ENCODE measurements at regions not wholly inside any gene's neighbourhood (a gene's known extent, or its start where the extent isn't known, plus 50 kb on each side); places are given as distances from the start of the nearest gene placed in this dataset.
A peak's percentile ranks its signal among the peaks of the same experiment; 100 is the strongest.
"Not testable (repeated sequence)": the region's sequence is repeated elsewhere in the genome, so short reads cannot be mapped to it uniquely, and the experiment has no call there.

GRCh38 chr2:225231900-225232299, 167.6 kb upstream of the NYAP2 start:
- Mint-ChIP-seq H3K4me1 (ENCODE audit: low read depth) (no peaks in the 10 kb centered on the region), H3K27ac (no peak overlapping the region), H3K36me3 (ENCODE audit: low read depth) (no peaks in the 10 kb centered on the region), H3K27me3 (no peaks in the 10 kb centered on the region), H3K9me3 (no peaks in the 10 kb centered on the region), H3K4me3 (no peak overlapping the region)
- no peak overlapping the region for H3K27ac ChIP-seq (ENCODE audit: low read depth in 1 of 2, low read length in 2 of 2)
- no peaks in the 10 kb centered on the region for H3K4me1 ChIP-seq (ENCODE audit: insufficient read depth, low read length)
- CTCF ChIA-PET = no interaction called here
- ATAC-seq (ENCODE audit: poor library complexity) (no peak), DNase-seq (no peak)
- no peaks in the 10 kb centered on the region for H3K9me3 ChIP-seq (ENCODE audit: control insufficient read depth in 1 of 2, insufficient read depth in 1 of 2, low read length in 2 of 2)
- POLR2A ChIA-PET = no interaction called here
- H3K36me3 ChIP-seq (ENCODE audit: insufficient read depth, low read length) = no peaks in the 10 kb centered on the region
- no peaks in the 10 kb centered on the region for H3K27me3 ChIP-seq (ENCODE audit: control insufficient read depth in 1 of 2, insufficient read depth in 2 of 2, low read length in 2 of 2)
- TF ChIP-seq CTCF (IDR thresholded peaks at IDR 0.05) = no peak
- intact Hi-C loops (cut with DNase I, micrococcal nuclease) = no loop called here
- H3K4me3 ChIP-seq (ENCODE audit: low read length) = no peak overlapping the region

- H3K9me3 ChIP-seq (ENCODE audit: control insufficient read depth in 1 of 2, insufficient read depth in 1 of 2, low read length in 2 of 2); H3K4me1 ChIP-seq (ENCODE audit: insufficient read depth, low read length); intact Hi-C loops (cut with DNase I, micrococcal nuclease); H3K27ac ChIP-seq (ENCODE audit: low read depth in 1 of 2, low read length in 2 of 2); H3K36me3 Mint-ChIP-seq (ENCODE audit: low read depth); H3K27ac Mint-ChIP-seq; H3K9me3 Mint-ChIP-seq; H3K4me3 ChIP-seq (ENCODE audit: low read length); ATAC-seq (ENCODE audit: poor library complexity); H3K4me3 Mint-ChIP-seq; H3K36me3 ChIP-seq (ENCODE audit: insufficient read depth, low read length); H3K4me1 Mint-ChIP-seq (ENCODE audit: low read depth); CTCF ChIA-PET; H3K27me3 ChIP-seq (ENCODE audit: control insufficient read depth in 1 of 2, insufficient read depth in 2 of 2, low read length in 2 of 2); H3K27me3 Mint-ChIP-seq; POLR2A ChIA-PET: not testable (repeated sequence)
- DNase-seq = peak in 1 of 14 experiments; percentile 3
These were observed 170.2 kb upstream of the NYAP2 start for GRCh38 chr2:225229346-225229745.

- ChIA-PET POLR2A (no interaction called here), CTCF (no interaction called here)
- H3K4me3 Mint-ChIP-seq = no peak overlapping the region
- no peak for TF ChIP-seq CTCF (IDR thresholded peaks at IDR 0.05)
- Histone ChIP-seq H3K4me1 (ENCODE audit: insufficient read depth, low read length) (no peaks in the 10 kb centered on the region), H3K9me3 (ENCODE audit: control insufficient read depth in 1 of 2, insufficient read depth in 1 of 2, low read length in 2 of 2) (no peaks in the 10 kb centered on the region), H3K4me3 (ENCODE audit: low read length) (no peak overlapping the region), H3K27ac (ENCODE audit: low read depth in 1 of 2, low read length in 2 of 2) (no peak overlapping the region), H3K36me3 (ENCODE audit: insufficient read depth, low read length) (no peaks in the 10 kb centered on the region), H3K27me3 (ENCODE audit: control insufficient read depth in 1 of 2, insufficient read depth in 2 of 2, low read length in 2 of 2) (no peaks in the 10 kb centered on the region)
- no peaks in the 10 kb centered on the region for H3K9me3 Mint-ChIP-seq
- ATAC-seq (ENCODE audit: poor library complexity) (no peak), DNase-seq (no peak)
- H3K36me3 Mint-ChIP-seq (ENCODE audit: low read depth) = no peaks in the 10 kb centered on the region
- H3K4me1 Mint-ChIP-seq (ENCODE audit: low read depth) = no peaks in the 10 kb centered on the region
- H3K27ac Mint-ChIP-seq = no peak overlapping the region
- intact Hi-C loops (cut with DNase I, micrococcal nuclease) = no loop called here
- H3K27me3 Mint-ChIP-seq = peaks cover 4% of the 10 kb centered on the region
These were observed 173.1 kb upstream of the NYAP2 start for GRCh38 chr2:225226441-225226840.

- Mint-ChIP-seq H3K4me1 (ENCODE audit: low read depth) (no peaks in the 10 kb centered on the region), H3K4me3 (no peak overlapping the region), H3K9me3 (no peaks in the 10 kb centered on the region), H3K27ac (no peak overlapping the region), H3K36me3 (ENCODE audit: low read depth) (no peaks in the 10 kb centered on the region), H3K27me3 (peaks cover 4% of the 10 kb centered on the region)
- ChIA-PET POLR2A (no interaction called here), CTCF (interaction anchor here (0.6 to 1.4 kb wide), 2 partner anchors 11 to 35 kb away, joined by 3 to 4 read pairs; no protein-coding TSS in a partner anchor)
- intact Hi-C loops (cut with DNase I, micrococcal nuclease) = no loop called here
- H3K27me3 ChIP-seq (ENCODE audit: control insufficient read depth in 1 of 2, insufficient read depth in 2 of 2, low read length in 2 of 2) = no peaks in the 10 kb centered on the region
- H3K4me1 ChIP-seq (ENCODE audit: insufficient read depth, low read length) = no peaks in the 10 kb centered on the region
- H3K9me3 ChIP-seq (ENCODE audit: control insufficient read depth in 1 of 2, insufficient read depth in 1 of 2, low read length in 2 of 2) = no peaks in the 10 kb centered on the region
- H3K27ac ChIP-seq (ENCODE audit: low read depth in 1 of 2, low read length in 2 of 2) = no peak overlapping the region
- DNase-seq (no peak), ATAC-seq (ENCODE audit: poor library complexity) (no peak)
- H3K36me3 ChIP-seq (ENCODE audit: insufficient read depth, low read length) = no peaks in the 10 kb centered on the region
- TF ChIP-seq CTCF (IDR thresholded peaks at IDR 0.05) = no peak
- no peak overlapping the region for H3K4me3 ChIP-seq (ENCODE audit: low read length)
These were observed 176.2 kb upstream of the NYAP2 start for GRCh38 chr2:225223301-225223700.
